H1 (cell line): ENCODE measurements at regions not wholly inside any gene's neighbourhood (a gene's known extent, or its start where the extent isn't known, plus 50 kb on each side); places are given as distances from the start of the nearest gene placed in this dataset.

Experiments used
- FOSL1 ChIP-seq: IDR thresholded peaks from 2 replicates; pipeline ENCODE4 v1.6.1; 2011; ENCODE audit warnings: mild to moderate bottlenecking, low read depth, low read length, moderate library complexity; ENCODE audit not compliant: insufficient read depth
- TBP ChIP-seq: IDR thresholded peaks from 2 replicates; pipeline ENCODE4 v1.6.1; 2011; ENCODE audit warnings: low read depth, low read length, improper control_type of control experiment

- TF ChIP-seq FOSL1 = no peak
- TF ChIP-seq TBP = no peak
These were observed 207.0 kb upstream of the SHH start (continued) for GRCh38 chr7:156019308-156019707.
